LNCAP (cell line): ENCODE measurements at regions not wholly inside any gene's neighbourhood (a gene's known extent, or its start where the extent isn't known, plus 50 kb on each side); places are given as distances from the start of the nearest gene placed in this dataset.

Source experiments
- CTCF ChIP-seq: fragments of 450-650 bp; IDR thresholded peaks from 2 replicates; pipeline ENCODE4 v1.5.1; 2017; ENCODE audit warnings: mild to moderate bottlenecking

- no peak for TF ChIP-seq CTCF
Observed at GRCh38 chr17:77442976-77443747, 302.4 kb downstream of the SEC14L1 start.

- TF ChIP-seq CTCF: no peak
Observed at GRCh38 chr17:77443748-77444260, 303.0 kb downstream of the SEC14L1 start.

GRCh38 chr17:77444628-77444983 is 303.8 kb downstream of the SEC14L1 start:
- no peak for TF ChIP-seq CTCF

- TF ChIP-seq CTCF: no peak
Observed at GRCh38 chr17:77444984-77445759, 304.4 kb downstream of the SEC14L1 start.

GRCh38 chr17:77445760-77446532 is 305.2 kb downstream of the SEC14L1 start:
- no peak for TF ChIP-seq CTCF

GRCh38 chr17:77446940-77447634 is 306.3 kb downstream of the SEC14L1 start:
- no peak for TF ChIP-seq CTCF
